Stimulated activated CD4-positive, alpha-beta T cell treated with anti-CD3 and anti-CD28 coated beads, Interleukin-4, amount 100 ng/mL, for 4 hours (primary cell): ENCODE measurements at regions not wholly inside any gene's neighbourhood (a gene's known extent, or its start where the extent isn't known, plus 50 kb on each side); places are given as distances from the start of the nearest gene placed in this dataset.

Experiments used
- DNase-seq, 2 experiments: peaks; one replicate each; pipeline ENCODE4 v3.0.0-alpha.2; 2020

DNA sequence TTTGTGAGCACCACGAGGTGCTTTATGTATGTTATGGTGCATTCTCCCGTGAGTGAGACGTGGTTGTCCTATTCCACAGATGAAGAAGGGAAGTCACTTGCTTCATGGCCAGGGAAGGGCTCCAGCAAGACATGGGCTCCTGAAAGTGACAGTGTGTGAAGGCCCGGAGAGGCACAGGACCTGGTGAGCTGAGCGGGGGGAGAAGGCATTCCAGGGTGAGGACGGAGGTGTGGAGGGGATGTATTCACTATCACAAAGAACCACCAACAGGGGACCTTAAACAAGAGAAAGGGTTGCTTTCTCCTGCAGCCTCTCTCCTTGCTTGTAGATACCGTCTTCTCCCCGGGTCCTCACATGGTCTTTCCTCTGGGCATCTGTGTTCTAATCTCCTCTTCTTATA is 139.1 kb downstream of the FBLN2 start:
- DNase-seq, result no peak
